ENCODE measurements at regions not wholly inside any gene's neighbourhood (a gene's known extent, or its start where the extent isn't known, plus 50 kb on each side); places are given as distances from the start of the nearest gene placed in this dataset.
"Not testable (repeated sequence)": the region's sequence is repeated elsewhere in the genome, so short reads cannot be mapped to it uniquely, and the experiment has no call there.

DNA sequence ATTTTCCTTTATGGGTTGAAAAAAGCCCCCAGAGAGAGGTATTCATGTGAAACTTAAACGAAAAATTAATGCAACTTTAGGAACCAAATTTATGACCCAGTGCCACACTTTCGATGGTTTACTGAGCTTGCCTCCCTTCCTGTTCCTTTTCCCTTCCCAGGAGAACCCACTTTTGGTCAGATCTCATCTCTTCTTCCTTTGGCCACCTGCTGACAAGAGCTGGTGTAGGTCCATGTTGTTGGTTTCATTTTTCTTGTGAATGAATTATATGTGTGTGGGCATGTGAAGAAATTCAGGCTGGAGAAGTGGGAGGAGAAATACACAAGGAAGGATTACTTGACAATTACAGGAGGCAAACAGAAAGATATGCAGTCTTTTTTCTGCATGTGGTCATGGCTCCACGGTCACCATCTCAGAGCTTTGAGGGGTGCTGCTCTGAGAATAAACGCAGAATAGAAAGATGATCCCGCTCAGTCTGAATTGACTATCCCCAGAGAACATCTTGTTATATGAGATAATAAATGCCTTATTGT, 111.3 kb upstream of the TCF4 start:
- ATAC-seq: no peak
- no peak for DNase-seq (ENCODE audit: low spot score)

GRCh38 chr18:55696811-55697210, 108.8 kb upstream of the TCF4 start:
- no peak for ATAC-seq
- no peak for DNase-seq (ENCODE audit: low spot score)

DNA sequence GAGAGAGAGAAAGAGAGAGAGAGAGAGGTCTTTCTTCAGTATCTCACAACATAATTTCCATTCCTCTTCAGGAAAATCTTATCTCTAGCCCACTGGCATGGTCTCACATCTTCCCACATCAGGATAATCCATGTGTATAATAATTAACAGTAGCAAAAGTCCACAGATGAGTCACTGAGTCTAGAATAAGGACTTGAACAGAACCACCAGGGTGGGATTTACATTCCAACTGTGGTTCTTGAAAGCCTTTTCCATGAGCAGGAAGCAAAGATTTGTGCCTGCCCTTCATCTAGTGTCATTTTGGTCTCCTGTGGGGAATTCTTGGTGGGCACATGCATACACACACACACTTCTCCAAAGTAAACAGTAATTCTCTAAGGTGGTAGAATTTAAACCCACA, 107.1 kb upstream of the TCF4 start:
- DNase-seq (ENCODE audit: low spot score) (no peak), ATAC-seq (no peak)

DNA sequence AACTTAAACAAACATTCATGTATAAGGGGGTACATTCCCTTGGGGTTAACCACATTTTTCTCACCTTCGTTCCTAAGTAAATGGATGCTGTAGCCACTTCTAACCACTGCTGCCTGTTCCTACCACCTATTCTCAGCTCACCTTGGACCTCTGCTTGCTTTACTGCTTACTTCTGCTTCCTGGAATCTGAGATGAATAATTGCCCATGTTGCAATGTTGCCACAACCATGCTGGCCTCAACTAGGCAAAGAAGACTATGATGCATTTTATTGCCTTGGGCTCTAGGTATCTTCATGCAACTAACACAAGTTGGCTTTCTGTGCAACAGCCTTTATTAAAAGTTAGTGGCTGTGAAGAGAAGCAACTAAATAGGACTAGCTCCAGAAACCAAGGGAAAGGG, 106.3 kb upstream of the TCF4 start:
- DNase-seq (ENCODE audit: low spot score): no peak
- no peak for ATAC-seq

DNA sequence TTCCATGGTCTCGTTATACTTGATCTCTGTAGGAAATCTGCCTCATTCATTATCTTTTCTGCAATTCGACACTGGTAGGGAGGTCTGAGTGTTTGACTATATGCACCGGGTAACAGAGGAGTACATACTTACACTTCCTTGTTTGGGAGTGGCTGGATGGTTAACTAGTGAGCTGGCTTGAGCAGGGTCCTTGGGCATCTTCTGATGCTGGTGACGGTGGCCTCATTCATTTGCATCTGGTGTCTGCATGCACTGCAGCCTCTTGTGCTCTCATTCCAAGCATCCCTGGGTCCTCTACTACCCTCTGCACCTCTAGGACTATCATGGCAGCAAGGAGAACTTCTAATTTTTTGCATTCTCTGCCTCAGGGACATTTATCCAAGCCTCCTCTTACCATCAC, 100.0 kb upstream of the TCF4 start:
- DNase-seq (ENCODE audit: low spot score) (no peak), ATAC-seq (no peak)

GRCh38 chr18:55687106-55687505, 99.1 kb upstream of the TCF4 start:
- no peak for DNase-seq (ENCODE audit: low spot score)
- ATAC-seq: no peak

DNA sequence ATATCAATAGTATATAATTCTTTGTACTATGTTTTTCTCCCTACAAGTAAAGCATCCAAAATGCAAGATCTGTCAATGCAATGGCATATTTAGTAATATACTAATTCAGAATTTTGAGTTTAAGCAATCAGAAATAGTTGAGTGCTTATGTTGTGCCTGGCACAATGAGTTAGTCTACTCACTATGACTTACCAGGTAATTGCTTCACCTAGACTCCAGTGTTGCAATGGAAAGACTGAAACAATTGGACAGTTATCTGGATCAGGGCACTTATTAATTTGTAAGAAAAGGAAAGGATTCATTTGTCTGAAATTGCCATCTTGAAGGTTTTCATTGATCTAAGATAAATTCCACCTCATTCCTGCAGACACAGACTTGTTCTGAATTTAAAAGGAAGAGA, 97.6 kb upstream of the TCF4 start:
- ATAC-seq: no peak
- no peak for DNase-seq (ENCODE audit: low spot score)

DNA sequence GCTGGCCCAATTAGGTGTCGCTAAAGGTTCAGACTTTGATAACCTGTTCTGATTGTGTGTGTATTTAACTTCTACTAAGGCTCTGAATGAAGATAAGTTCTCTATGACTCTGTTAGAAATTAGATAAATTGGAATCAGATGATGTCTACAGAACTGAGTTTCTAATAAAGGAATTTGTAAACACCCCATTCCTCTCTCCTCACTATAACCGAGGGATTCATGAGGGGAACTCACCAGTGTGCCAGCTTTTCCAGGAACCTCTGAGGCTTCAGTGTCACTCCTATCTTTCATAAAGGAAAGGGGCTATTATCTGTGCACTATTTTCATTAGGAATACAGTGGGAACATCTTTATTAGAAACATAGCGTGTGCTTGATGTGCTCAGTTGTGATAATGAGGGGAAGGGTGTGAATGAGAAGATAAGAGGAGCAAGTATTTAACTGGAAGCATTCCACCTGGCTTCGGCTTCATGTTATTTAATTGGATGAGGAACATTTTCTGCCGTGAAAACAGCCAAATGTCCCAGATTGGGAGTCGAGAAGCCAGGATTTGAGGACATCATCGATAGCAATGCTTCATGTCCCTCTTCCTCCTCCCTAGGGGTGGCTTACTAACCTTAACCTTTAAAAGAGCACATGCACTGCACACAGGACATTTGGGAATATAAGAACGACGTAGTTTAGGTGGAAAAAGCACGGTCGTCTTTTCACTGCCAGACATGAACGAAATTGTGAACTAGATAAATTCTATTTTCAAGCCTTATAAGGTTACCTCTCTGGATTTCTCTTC, 84.8 kb upstream of the TCF4 start:
- no peak for ATAC-seq
- no peak for DNase-seq (ENCODE audit: low spot score)

DNA sequence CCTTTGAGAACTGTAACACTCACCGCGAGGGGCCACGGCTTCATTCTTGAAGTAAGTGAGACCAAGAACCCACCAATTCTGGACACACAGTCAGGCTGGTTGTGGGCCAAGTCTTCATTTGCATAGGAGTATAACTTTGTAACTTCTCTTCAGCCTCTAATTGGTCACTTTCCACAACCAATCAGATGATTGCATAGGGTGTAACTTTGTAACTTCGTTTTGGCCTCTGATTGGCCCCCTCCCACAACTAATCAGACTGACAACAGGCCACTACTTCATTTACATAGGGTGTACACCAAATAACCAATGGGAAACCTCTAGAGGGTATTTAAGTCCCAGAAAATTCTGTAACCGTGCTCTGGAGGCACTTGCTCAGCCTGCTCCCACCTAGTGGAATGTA, 77.5 kb upstream of the TCF4 start:
- DNase-seq (ENCODE audit: low spot score) (no peak), ATAC-seq (no peak)

- not testable (repeated sequence) for DNase-seq (ENCODE audit: low spot score); ATAC-seq
Measured at GRCh38 chr18:55664758-55665400, 76.9 kb upstream of the TCF4 start.

- ATAC-seq (no peak), DNase-seq (ENCODE audit: low spot score) (no peak)
Measured at GRCh38 chr18:55663891-55664290, 75.9 kb upstream of the TCF4 start.

GRCh38 chr18:55658598-55658997, 70.6 kb upstream of the TCF4 start:
- ATAC-seq (no peak), DNase-seq (ENCODE audit: low spot score) (no peak)

GRCh38 chr18:55657572-55658331, 69.8 kb upstream of the TCF4 start:
- ATAC-seq (no peak), DNase-seq (ENCODE audit: low spot score) (no peak)

- ATAC-seq: no peak
Measured at GRCh38 chr18:55654986-55655385, 67.0 kb upstream of the TCF4 start.

DNA sequence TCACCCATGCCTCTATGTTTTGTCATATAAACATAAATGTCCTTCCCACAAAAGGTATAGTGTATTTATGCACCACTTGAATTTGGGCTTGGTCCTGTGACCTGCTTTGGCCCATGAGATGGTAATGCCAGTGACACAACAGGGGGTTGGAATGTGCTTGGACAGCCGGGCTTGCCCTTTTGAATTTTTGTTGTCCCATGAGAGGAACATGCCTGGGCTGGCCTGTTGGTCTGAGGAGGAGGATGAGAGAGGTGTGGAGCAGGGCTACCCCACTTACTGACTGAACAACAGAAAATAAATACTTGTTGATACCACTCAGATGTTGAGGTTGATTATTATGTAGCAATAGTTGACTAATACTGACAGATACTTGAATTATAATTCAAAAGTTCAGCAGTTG, 63.2 kb upstream of the TCF4 start:
- DNase-seq (ENCODE audit: low spot score) (no peak), ATAC-seq (no peak)

More at GRCh38 chr18:55654986-55655385, 67.0 kb upstream of the TCF4 start:
- no peak for DNase-seq (ENCODE audit: low spot score)

DNA sequence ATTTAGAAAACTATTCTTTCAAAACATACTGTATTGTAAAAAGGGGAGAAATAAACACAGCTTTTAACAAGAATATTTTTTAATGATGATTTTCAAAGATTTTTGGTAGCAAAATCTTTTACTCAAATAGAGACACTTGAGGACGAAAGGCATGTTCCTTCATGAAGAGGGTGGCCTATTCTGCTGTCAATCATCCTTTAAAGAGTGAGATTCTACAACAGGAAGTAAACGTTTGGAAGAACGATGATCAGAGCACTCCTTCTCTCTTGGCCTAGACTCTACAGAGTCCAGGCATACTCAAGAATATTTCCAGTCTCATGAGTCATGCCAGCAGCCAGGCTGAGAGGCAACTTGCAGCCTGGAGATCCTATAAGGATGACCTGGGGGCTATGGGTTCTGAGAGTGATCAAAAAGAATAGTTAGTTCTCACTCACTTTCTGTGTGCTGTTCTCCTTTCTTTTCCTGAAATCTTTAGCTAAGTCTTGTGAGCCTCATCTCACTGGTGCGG, 62.4 kb upstream of the TCF4 start:
- DNase-seq (ENCODE audit: low spot score) (no peak), ATAC-seq (no peak)

DNA sequence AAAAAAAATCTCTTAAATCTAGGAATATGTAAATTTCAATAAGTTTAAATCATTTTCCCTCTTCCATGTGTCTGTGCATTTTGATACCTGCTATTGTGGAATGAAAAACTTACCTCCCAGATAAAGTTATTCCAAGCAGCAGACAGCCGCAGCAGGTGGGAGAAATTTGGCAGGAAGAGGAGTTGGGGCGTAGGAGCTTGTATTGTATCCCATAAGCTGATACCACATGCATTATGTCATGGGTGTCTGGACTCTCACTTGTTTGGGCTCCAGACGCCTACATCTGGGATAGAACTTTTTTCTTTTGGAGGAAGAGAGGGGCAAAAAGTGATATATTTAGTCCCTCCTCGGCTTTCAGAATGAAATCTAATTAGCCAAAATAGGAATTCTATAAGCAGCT, 59.3 kb upstream of the TCF4 start:
- DNase-seq (ENCODE audit: low spot score) (no peak), ATAC-seq (no peak)

DNA sequence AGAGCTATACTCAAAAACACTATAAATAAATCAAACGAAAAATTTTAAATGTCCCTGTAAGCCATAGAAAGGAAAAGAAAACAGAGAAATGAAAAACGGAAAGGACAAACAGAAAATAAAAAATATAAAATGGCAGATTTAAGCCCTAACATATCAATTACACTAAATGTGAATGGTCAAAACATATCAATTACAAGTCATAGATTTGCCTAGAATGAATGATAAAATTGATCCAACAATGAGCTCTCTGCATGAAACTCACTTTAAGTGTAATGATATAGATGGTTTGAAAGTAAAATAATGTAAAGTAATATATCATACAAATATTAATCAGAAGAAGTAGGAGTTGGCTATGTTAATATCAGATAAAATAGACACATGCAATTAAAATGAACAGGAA, 54.2 kb upstream of the TCF4 start:
- ATAC-seq (no peak), DNase-seq (ENCODE audit: low spot score) (no peak)

- DNase-seq (ENCODE audit: low spot score) (no peak), ATAC-seq (no peak)
Measured at GRCh38 chr18:55641486-55641885, 53.5 kb upstream of the TCF4 start.

Measured in left lobe of liver (tissue), 2 donors.